B cell (primary cell): ENCODE measurements at regions not wholly inside any gene's neighbourhood (a gene's known extent, or its start where the extent isn't known, plus 50 kb on each side); places are given as distances from the start of the nearest gene placed in this dataset.
"Not testable (repeated sequence)": the region's sequence is repeated elsewhere in the genome, so short reads cannot be mapped to it uniquely, and the experiment has no call there.

Source experiments
- ATAC-seq: fragments of 200-7000 bp; cut with Tn5 transposase; one replicate; pipeline ENCODE4 v1.10.0; 2021; ENCODE audit warnings: low read depth, mild to moderate bottlenecking, moderate number of reproducible peaks, moderate library complexity
- CTCF ChIA-PET: fragments of 350-600 bp; sonication (Branson Sonifier 250); formaldehyde crosslinking; loops from one replicate; lab custom pipeline; 2021; ENCODE audit warnings: antibody characterized with exemption, inconsistent platforms; lab: Charles Lee
- POLR2A ChIA-PET: fragments of 350-600 bp; sonication (Branson Sonifier 250); formaldehyde crosslinking; loops from one replicate; lab custom pipeline; 2021; ENCODE audit warnings: antibody characterized with exemption; lab: Charles Lee
- DNase-seq: peaks from one replicate; pipeline ENCODE4 v3.0.0; 2013
- H2AFZ ChIP-seq: 2 replicates; pipeline ENCODE4 v1.6.1; 2012; ENCODE audit warnings: mild to moderate bottlenecking, low read depth, low read length; ENCODE audit not compliant: insufficient read depth, poor library complexity, severe bottlenecking
- H3K27ac ChIP-seq, 2 donors: 1 replicate in 1 of 2; 2 replicates in 1 of 2; pipeline ENCODE4 v1.5.1; 2012 to 2013; ENCODE audit warnings: low read length in 2 of 2, mild to moderate bottlenecking in 2 of 2, moderate library complexity in 1 of 2
- H3K27me3 ChIP-seq, 4 experiments: fragments of 200-600 bp in 1 of 4; sonication (generic) in 1 of 4; replicated peaks in 1 of 4; 1 replicate in 2 of 4; 2 replicates in 2 of 4; pipeline versions ENCODE4 v1.6.1 to v1.7.0; 2013 to 2016; ENCODE audit warnings: low read length in 3 of 4, mild to moderate bottlenecking in 2 of 4, mixed read lengths in 1 of 4, moderate library complexity in 1 of 4; ENCODE audit not compliant: insufficient read depth in 4 of 4, control insufficient read depth in 3 of 4; ENCODE audit errors: control extremely low read depth in 1 of 4
- H3K36me3 ChIP-seq, 2 experiments: replicated peaks in 1 of 2; 1 replicate in 1 of 2; 2 replicates in 1 of 2; pipeline versions ENCODE4 v1.6.1 to v1.7.1; 2013; ENCODE audit warnings: low read length in 1 of 2; ENCODE audit not compliant: insufficient read depth in 2 of 2, control insufficient read depth in 1 of 2; ENCODE audit errors: control extremely low read depth in 1 of 2, extremely low read depth in 1 of 2
- H3K4me1 ChIP-seq, 2 donors: fragments of 200-600 bp in 1 of 2; sonication (generic) in 1 of 2; 1 replicate in 1 of 2; 2 replicates in 1 of 2; pipeline versions ENCODE4 v1.5.1 to v1.6.1; 2013 to 2017; ENCODE audit warnings: low read length in 2 of 2; ENCODE audit not compliant: control insufficient read depth in 2 of 2, insufficient read depth in 2 of 2
- H3K4me2 ChIP-seq: replicated peaks from 2 replicates; pipeline ENCODE3; 2012; ENCODE audit warnings: mild to moderate bottlenecking, low read depth, low read length; ENCODE audit not compliant: poor library complexity, severe bottlenecking
- H3K4me3 ChIP-seq, 5 experiments: fragments of 200-600 bp in 1 of 5; sonication (generic) in 1 of 5; 1 replicate in 3 of 5; 2 replicates in 2 of 5; pipeline versions ENCODE4 v1.5.1 to v1.7.0; 2011 to 2016; ENCODE audit warnings: low read length in 4 of 5, mild to moderate bottlenecking in 4 of 5, low read depth in 2 of 5, control low read depth in 1 of 5, moderate library complexity in 1 of 5; ENCODE audit not compliant: insufficient read depth in 1 of 5; ENCODE audit errors: control extremely low read depth in 1 of 5, extremely low read depth in 1 of 5
- H3K79me2 ChIP-seq: fragments of 200-600 bp; sonication (generic); one replicate; pipeline ENCODE4 v1.6.0; 2016; ENCODE audit warnings: low read length; ENCODE audit not compliant: control insufficient read depth, insufficient read depth
- H3K9ac ChIP-seq: fragments of 200-600 bp; sonication (generic); 2 replicates; pipeline ENCODE4 v1.6.1; 2017; ENCODE audit warnings: mild to moderate bottlenecking, low read length, moderate library complexity
- H3K9me3 ChIP-seq, 3 donors: one replicate each; pipeline versions ENCODE4 v1.6.1 to v1.7.1; 2013; ENCODE audit warnings: low read length in 2 of 3; ENCODE audit not compliant: control insufficient read depth in 2 of 3, insufficient read depth in 1 of 3; ENCODE audit errors: control extremely low read depth in 1 of 3
- H4K20me1 ChIP-seq: 2 replicates; pipeline ENCODE4 v1.6.0; 2012; ENCODE audit warnings: mild to moderate bottlenecking, low read length; ENCODE audit not compliant: insufficient read depth, control insufficient read depth, poor library complexity, severe bottlenecking
- H3K27ac Mint-ChIP-seq: one replicate; pipeline ENCODE4 v1.8.0; 2021; ENCODE audit warnings: mixed read lengths
- H3K27me3 Mint-ChIP-seq: one replicate; pipeline ENCODE4 v1.8.0; 2021; ENCODE audit warnings: mixed read lengths
- H3K4me1 Mint-ChIP-seq: one replicate; pipeline ENCODE4 v1.8.0; 2021; ENCODE audit warnings: mixed read lengths
- H3K4me3 Mint-ChIP-seq: one replicate; pipeline ENCODE4 v1.8.0; 2021; ENCODE audit warnings: mixed read lengths
- H3K9me3 Mint-ChIP-seq: one replicate; pipeline ENCODE4 v1.8.0; 2022; ENCODE audit warnings: mixed read lengths; ENCODE audit not compliant: insufficient read depth
- WGBS: methylation state at CpG from one replicate; pipeline ENCODE4 v1.1.5; 2013; ENCODE audit warnings: missing lambda C conversion rate; ENCODE audit not compliant: insufficient coverage; 5-methylcytosine and 5-hydroxymethylcytosine counted together
- intact Hi-C: fragments of 100-400 bp; cut with micrococcal nuclease; formaldehyde crosslinking; loops from one replicate; pipeline ENCODE4 v1.10.0; 2022

GRCh38 chr2:89894988-89895387 is 1203.5 kb downstream of the RPIA start:
- H3K4me3 ChIP-seq, H2AFZ ChIP-seq, POLR2A ChIA-PET, H3K27ac Mint-ChIP-seq, H3K27me3 Mint-ChIP-seq, H3K27me3 ChIP-seq, DNase-seq, H3K4me1 ChIP-seq, intact Hi-C loops, H3K9me3 Mint-ChIP-seq, H3K9me3 ChIP-seq, H3K4me3 Mint-ChIP-seq, H3K27ac ChIP-seq, H3K4me1 Mint-ChIP-seq, CTCF ChIA-PET, H3K9ac ChIP-seq, H3K79me2 ChIP-seq, H3K4me2 ChIP-seq, H4K20me1 ChIP-seq, H3K36me3 ChIP-seq: not testable (repeated sequence)
- no CpG with 5 or more reads among the region's 4 CpGs for WGBS
- peak; percentile 63 for ATAC-seq

GRCh38 chr2:89895629-89896028 is 1204.2 kb downstream of the RPIA start:
- H3K79me2 ChIP-seq, POLR2A ChIA-PET, H3K4me1 ChIP-seq, H3K4me2 ChIP-seq, H3K9me3 Mint-ChIP-seq, intact Hi-C loops, H3K9ac ChIP-seq, H3K36me3 ChIP-seq, H3K27me3 Mint-ChIP-seq, H3K27me3 ChIP-seq, H3K27ac ChIP-seq, H3K9me3 ChIP-seq, H3K27ac Mint-ChIP-seq, H3K4me1 Mint-ChIP-seq, CTCF ChIA-PET, H2AFZ ChIP-seq, H3K4me3 ChIP-seq, H3K4me3 Mint-ChIP-seq, H4K20me1 ChIP-seq, DNase-seq: not testable (repeated sequence)
- WGBS = no CpG with 5 or more reads among the region's 6 CpGs
- ATAC-seq = peak; percentile 64

- H3K27ac ChIP-seq, H3K9me3 Mint-ChIP-seq, H3K79me2 ChIP-seq, H4K20me1 ChIP-seq, H2AFZ ChIP-seq, DNase-seq, intact Hi-C loops, H3K27me3 ChIP-seq, H3K27ac Mint-ChIP-seq, ATAC-seq, H3K27me3 Mint-ChIP-seq, POLR2A ChIA-PET, H3K4me2 ChIP-seq, H3K4me1 Mint-ChIP-seq, CTCF ChIA-PET, H3K4me3 ChIP-seq, H3K4me3 Mint-ChIP-seq, H3K9ac ChIP-seq, H3K9me3 ChIP-seq, H3K36me3 ChIP-seq, H3K4me1 ChIP-seq: not testable (repeated sequence)
- no CpG with 5 or more reads among the region's 2 CpGs for WGBS
These were observed 1235.5 kb downstream of the RPIA start for GRCh38 chr2:89927018-89927417.

- H3K4me2 ChIP-seq, H3K27ac Mint-ChIP-seq, POLR2A ChIA-PET, ATAC-seq, H3K79me2 ChIP-seq, H3K4me3 ChIP-seq, intact Hi-C loops, H3K36me3 ChIP-seq, H3K27me3 Mint-ChIP-seq, H2AFZ ChIP-seq, CTCF ChIA-PET, H3K27me3 ChIP-seq, H3K9ac ChIP-seq, H3K9me3 ChIP-seq, H3K4me3 Mint-ChIP-seq, DNase-seq, H4K20me1 ChIP-seq, H3K27ac ChIP-seq, H3K4me1 ChIP-seq, H3K9me3 Mint-ChIP-seq: not testable (repeated sequence)
- no CpG with 5 or more reads among the region's 2 CpGs for WGBS
- H3K4me1 Mint-ChIP-seq = peaks cover 19% of the 10 kb centered on the region
These were observed 1244.0 kb downstream of the RPIA start for GRCh38 chr2:89935436-89935835.
